ENCODE measurements at regions not wholly inside any gene's neighbourhood (a gene's known extent, or its start where the extent isn't known, plus 50 kb on each side); places are given as distances from the start of the nearest gene placed in this dataset.

DNA sequence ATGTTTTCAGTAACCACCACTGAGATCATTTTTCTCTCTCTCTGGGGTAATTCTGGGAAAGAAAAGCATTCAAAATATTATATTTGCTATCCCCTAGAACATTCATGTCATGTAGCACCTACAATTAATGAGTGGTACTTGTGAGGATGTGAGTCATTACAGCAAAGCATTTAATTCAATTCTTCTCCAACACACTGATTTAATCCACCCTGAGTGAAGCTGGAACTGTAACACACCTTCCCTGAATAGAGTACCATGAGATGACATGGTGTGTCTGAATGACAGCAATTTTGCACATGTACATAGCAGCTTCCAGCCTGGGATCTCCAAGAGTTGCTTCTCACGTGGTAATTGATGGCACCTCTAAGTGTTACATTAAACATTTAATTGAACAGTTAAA, 207.1 kb upstream of the SLC14A2 start:
- TF ChIP-seq, protein P1, sequence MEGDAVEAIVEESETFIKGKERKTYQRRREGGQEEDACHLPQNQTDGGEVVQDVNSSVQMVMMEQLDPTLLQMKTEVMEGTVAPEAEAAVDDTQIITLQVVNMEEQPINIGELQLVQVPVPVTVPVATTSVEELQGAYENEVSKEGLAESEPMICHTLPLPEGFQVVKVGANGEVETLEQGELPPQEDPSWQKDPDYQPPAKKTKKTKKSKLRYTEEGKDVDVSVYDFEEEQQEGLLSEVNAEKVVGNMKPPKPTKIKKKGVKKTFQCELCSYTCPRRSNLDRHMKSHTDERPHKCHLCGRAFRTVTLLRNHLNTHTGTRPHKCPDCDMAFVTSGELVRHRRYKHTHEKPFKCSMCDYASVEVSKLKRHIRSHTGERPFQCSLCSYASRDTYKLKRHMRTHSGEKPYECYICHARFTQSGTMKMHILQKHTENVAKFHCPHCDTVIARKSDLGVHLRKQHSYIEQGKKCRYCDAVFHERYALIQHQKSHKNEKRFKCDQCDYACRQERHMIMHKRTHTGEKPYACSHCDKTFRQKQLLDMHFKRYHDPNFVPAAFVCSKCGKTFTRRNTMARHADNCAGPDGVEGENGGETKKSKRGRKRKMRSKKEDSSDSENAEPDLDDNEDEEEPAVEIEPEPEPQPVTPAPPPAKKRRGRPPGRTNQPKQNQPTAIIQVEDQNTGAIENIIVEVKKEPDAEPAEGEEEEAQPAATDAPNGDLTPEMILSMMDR (IDR thresholded peaks at IDR 0.05) = no peak
- TF ChIP-seq POLR2A (IDR thresholded peaks at IDR 0.05) = no peak
